ENCODE measurements at regions not wholly inside any gene's neighbourhood (a gene's known extent, or its start where the extent isn't known, plus 50 kb on each side); places are given as distances from the start of the nearest gene placed in this dataset.

DNA sequence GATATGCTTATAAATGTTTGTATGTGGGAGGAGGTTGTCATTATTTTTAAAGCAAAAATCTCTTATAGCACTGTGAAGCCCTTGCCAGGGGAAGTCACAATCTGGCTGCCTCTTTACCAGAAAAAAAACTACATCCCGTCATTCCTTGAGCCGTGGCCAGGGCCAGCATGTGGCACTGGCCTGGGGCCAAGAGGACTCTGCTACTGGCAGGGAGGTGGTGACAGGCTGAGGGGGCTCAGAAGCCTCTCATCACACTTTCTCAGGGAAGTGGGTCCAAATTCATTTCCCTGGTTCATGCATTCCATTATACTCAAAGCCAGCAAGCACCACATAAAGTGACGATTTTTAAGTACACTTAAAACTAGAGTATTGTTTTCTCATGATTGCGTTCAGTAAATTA, 457.3 kb downstream of the ZNF608 start (continued):
- TF ChIP-seq, protein P1, sequence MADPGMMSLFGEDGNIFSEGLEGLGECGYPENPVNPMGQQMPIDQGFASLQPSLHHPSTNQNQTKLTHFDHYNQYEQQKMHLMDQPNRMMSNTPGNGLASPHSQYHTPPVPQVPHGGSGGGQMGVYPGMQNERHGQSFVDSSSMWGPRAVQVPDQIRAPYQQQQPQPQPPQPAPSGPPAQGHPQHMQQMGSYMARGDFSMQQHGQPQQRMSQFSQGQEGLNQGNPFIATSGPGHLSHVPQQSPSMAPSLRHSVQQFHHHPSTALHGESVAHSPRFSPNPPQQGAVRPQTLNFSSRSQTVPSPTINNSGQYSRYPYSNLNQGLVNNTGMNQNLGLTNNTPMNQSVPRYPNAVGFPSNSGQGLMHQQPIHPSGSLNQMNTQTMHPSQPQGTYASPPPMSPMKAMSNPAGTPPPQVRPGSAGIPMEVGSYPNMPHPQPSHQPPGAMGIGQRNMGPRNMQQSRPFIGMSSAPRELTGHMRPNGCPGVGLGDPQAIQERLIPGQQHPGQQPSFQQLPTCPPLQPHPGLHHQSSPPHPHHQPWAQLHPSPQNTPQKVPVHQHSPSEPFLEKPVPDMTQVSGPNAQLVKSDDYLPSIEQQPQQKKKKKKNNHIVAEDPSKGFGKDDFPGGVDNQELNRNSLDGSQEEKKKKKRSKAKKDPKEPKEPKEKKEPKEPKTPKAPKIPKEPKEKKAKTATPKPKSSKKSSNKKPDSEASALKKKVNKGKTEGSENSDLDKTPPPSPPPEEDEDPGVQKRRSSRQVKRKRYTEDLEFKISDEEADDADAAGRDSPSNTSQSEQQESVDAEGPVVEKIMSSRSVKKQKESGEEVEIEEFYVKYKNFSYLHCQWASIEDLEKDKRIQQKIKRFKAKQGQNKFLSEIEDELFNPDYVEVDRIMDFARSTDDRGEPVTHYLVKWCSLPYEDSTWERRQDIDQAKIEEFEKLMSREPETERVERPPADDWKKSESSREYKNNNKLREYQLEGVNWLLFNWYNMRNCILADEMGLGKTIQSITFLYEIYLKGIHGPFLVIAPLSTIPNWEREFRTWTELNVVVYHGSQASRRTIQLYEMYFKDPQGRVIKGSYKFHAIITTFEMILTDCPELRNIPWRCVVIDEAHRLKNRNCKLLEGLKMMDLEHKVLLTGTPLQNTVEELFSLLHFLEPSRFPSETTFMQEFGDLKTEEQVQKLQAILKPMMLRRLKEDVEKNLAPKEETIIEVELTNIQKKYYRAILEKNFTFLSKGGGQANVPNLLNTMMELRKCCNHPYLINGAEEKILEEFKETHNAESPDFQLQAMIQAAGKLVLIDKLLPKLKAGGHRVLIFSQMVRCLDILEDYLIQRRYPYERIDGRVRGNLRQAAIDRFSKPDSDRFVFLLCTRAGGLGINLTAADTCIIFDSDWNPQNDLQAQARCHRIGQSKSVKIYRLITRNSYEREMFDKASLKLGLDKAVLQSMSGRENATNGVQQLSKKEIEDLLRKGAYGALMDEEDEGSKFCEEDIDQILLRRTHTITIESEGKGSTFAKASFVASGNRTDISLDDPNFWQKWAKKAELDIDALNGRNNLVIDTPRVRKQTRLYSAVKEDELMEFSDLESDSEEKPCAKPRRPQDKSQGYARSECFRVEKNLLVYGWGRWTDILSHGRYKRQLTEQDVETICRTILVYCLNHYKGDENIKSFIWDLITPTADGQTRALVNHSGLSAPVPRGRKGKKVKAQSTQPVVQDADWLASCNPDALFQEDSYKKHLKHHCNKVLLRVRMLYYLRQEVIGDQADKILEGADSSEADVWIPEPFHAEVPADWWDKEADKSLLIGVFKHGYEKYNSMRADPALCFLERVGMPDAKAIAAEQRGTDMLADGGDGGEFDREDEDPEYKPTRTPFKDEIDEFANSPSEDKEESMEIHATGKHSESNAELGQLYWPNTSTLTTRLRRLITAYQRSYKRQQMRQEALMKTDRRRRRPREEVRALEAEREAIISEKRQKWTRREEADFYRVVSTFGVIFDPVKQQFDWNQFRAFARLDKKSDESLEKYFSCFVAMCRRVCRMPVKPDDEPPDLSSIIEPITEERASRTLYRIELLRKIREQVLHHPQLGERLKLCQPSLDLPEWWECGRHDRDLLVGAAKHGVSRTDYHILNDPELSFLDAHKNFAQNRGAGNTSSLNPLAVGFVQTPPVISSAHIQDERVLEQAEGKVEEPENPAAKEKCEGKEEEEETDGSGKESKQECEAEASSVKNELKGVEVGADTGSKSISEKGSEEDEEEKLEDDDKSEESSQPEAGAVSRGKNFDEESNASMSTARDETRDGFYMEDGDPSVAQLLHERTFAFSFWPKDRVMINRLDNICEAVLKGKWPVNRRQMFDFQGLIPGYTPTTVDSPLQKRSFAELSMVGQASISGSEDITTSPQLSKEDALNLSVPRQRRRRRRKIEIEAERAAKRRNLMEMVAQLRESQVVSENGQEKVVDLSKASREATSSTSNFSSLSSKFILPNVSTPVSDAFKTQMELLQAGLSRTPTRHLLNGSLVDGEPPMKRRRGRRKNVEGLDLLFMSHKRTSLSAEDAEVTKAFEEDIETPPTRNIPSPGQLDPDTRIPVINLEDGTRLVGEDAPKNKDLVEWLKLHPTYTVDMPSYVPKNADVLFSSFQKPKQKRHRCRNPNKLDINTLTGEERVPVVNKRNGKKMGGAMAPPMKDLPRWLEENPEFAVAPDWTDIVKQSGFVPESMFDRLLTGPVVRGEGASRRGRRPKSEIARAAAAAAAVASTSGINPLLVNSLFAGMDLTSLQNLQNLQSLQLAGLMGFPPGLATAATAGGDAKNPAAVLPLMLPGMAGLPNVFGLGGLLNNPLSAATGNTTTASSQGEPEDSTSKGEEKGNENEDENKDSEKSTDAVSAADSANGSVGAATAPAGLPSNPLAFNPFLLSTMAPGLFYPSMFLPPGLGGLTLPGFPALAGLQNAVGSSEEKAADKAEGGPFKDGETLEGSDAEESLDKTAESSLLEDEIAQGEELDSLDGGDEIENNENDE (IDR thresholded peaks at IDR 0.05; ENCODE audit: insufficient replicate concordance, low read length), result no peak
- TF ChIP-seq SIRT6 (IDR thresholded peaks at IDR 0.05; ENCODE audit: low read length), result no peak
- TF ChIP-seq JUND (IDR thresholded peaks at IDR 0.05; ENCODE audit: low read length), result no peak
- TF ChIP-seq RNF2 (IDR thresholded peaks at IDR 0.05; ENCODE audit: borderline replicate concordance, low read depth, low read length, missing control alignments, poor library complexity, severe bottlenecking), result no peak
- TF ChIP-seq JUN (IDR thresholded peaks at IDR 0.05; ENCODE audit: low read depth, low read length), result no peak
- TF ChIP-seq MAFK (IDR thresholded peaks at IDR 0.05; ENCODE audit: low read depth, low read length), result no peak
- no peak for TF ChIP-seq HDAC6 (IDR thresholded peaks at IDR 0.05; ENCODE audit: low read depth, low read length)
- TF ChIP-seq SAP30 (IDR thresholded peaks at IDR 0.05; ENCODE audit: insufficient read depth, insufficient replicate concordance, low read length), result no peak
- TF ChIP-seq, protein P2, sequence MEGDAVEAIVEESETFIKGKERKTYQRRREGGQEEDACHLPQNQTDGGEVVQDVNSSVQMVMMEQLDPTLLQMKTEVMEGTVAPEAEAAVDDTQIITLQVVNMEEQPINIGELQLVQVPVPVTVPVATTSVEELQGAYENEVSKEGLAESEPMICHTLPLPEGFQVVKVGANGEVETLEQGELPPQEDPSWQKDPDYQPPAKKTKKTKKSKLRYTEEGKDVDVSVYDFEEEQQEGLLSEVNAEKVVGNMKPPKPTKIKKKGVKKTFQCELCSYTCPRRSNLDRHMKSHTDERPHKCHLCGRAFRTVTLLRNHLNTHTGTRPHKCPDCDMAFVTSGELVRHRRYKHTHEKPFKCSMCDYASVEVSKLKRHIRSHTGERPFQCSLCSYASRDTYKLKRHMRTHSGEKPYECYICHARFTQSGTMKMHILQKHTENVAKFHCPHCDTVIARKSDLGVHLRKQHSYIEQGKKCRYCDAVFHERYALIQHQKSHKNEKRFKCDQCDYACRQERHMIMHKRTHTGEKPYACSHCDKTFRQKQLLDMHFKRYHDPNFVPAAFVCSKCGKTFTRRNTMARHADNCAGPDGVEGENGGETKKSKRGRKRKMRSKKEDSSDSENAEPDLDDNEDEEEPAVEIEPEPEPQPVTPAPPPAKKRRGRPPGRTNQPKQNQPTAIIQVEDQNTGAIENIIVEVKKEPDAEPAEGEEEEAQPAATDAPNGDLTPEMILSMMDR (IDR thresholded peaks at IDR 0.05; ENCODE audit: control extremely low read depth in 1 of 3, insufficient read depth in 1 of 3, low read depth in 1 of 3, low read length in 3 of 3), result no peak
- no peak for TF ChIP-seq POLR2A (IDR thresholded peaks at IDR 0.05; ENCODE audit: control extremely low read depth in 1 of 2, low read depth in 2 of 2, low read length in 2 of 2)

All from H1 (cell line).